DMS53 treated with DMSO at 0.1 percent for 48 hours (cell line): ENCODE measurements at regions not wholly inside any gene's neighbourhood (a gene's known extent, or its start where the extent isn't known, plus 50 kb on each side); places are given as distances from the start of the nearest gene placed in this dataset.

Experiments
- DNase-seq: peaks from one replicate; lab custom pipeline; 2025; ENCODE audit not compliant: unreplicated experiment; lab: John Stamatoyannopoulos, UW

DNA sequence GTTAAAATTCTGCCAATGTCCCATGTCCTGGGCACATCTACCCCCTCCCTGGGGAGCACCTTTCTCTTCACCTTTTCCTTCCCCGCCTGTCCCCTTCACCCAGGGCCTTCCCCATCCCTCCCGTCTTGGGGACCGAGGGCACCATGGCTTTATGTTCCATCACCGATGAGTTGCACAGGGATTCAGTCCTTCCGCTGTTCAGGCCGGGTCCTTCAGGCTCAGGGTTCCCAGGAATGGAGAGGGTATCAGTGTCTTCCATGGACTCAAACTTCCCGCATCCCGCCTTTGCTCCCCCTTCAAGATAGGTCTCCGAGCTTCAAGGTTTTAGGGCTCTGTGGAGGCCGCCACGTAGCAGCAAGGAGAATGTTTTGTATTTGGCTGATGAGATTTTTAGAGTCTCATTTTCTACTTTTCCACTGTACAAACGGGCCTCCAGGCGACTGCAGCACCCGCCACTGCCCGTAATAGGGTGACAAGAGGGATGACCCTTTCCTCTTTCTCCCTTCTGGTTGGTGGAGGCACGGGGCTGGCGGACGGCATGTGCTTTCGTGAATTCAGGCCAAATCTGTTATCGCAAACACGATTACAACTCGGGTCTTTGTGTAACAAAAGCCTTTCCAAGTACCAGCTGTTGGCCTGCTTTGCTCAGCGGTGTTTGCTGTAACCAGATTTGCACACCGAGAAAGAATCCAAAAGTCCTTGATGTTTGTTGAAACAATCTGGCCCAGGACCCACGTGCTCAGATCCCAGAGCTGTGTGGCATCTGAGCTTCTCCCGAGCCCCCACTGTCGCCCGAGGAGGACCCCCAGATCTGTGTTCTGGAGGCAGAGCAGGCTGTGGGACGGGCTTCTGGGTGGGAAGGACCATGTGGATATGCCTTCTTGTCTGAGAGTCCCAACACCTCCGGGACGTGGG, 236.3 kb downstream of the SEC14L1 start:
- DNase-seq = no peak

DNA sequence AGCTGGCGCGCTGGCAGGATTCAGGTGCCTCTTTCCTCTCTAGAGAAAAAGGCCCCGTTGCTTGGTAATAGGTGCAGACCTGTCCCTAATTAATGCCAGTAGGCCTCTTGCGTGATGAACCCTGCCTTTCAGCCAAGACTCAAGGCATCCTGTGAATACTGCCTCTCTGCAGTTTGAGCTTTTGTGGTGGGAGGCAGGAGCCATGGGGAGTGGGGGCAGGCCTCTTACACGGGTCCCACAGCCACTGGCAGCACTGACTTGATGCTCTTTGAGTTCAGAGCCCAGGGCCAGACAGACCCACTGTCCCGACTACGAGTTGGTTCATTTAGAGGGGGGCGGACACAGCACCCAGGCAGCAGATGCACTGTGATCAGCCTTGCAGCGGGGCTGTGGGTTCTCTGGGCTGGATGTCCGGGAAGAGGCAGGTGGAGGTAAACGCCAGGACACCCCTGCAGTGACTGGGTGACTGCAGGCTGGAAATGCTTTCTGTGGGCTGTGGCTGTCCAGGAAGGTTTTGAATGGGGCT, 237.0 kb downstream of the SEC14L1 start:
- no peak for DNase-seq

DNA sequence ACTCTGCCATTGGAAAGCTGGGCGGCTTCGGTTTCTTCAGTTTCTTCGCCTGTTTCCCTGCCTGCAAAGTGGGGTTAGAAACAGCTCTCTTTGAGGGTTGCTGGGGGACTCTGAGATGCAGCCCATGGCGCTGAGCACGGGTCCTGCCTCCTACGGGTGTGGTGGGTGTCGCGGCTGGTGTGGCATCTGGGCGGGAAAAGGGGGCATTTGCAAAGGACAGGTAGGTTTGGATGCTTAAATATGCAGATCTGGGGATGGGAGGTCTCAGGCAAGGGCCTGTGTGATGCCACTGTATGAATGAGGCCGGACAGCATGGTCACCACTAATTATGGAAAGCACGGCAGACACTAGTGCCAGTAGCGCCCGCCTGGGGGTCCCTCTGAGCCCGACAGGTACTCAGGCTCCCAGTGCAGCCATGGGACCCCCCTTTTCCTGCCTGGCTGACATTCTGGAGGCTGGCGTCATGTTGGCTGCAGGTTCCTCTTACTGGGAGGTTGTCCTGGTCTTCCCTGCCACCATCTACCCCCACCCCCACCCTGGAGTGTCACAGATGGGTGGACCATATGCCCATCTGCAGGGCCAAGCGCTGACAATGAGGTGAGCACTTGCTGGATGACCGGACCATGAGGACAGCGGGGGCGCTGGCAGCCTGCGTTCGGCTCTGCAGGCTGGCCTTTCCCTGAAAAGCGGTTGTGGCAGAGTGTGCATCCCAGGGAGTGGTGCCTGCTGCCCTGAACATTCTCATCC, 237.7 kb downstream of the SEC14L1 start:
- no peak for DNase-seq

DNA sequence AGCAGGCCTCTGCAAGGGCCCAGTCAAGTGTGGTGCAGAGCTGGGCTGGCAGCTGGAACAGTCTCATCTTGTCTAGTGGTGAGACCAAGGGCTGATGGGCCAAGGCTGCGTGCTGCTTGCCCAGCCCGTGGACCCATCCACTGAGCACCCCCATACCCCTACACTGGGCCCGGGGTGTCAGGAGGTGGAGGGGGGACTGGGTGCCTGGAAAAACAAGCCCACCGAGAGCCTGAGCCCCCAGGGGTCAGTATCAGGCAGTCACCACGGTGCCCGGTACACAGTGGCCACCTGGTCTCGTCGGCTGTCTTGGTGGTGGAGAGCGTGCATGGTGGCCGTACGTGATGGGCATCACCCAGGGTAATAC, 238.3 kb downstream of the SEC14L1 start:
- DNase-seq = no peak

DNA sequence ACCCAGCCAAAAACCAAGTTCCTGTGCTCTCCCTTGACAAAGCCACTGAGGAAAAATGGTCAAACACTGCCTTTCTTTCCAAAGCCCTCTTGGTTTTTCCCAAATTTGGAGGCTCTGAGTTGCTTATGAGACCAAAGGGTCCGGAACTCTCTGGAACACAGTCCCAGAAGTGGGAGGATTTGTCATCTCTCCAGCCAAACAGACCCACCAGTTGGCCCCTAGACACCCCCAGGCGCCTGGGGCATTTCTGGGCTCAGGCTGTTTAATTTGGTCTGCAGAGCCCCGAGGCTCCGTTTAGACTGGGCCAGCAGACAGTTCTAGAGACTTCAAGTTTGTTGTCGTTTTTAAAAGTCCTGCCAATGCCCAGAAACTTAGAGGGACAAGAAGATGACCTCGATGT, 239.1 kb downstream of the SEC14L1 start:
- DNase-seq = no peak

DNA sequence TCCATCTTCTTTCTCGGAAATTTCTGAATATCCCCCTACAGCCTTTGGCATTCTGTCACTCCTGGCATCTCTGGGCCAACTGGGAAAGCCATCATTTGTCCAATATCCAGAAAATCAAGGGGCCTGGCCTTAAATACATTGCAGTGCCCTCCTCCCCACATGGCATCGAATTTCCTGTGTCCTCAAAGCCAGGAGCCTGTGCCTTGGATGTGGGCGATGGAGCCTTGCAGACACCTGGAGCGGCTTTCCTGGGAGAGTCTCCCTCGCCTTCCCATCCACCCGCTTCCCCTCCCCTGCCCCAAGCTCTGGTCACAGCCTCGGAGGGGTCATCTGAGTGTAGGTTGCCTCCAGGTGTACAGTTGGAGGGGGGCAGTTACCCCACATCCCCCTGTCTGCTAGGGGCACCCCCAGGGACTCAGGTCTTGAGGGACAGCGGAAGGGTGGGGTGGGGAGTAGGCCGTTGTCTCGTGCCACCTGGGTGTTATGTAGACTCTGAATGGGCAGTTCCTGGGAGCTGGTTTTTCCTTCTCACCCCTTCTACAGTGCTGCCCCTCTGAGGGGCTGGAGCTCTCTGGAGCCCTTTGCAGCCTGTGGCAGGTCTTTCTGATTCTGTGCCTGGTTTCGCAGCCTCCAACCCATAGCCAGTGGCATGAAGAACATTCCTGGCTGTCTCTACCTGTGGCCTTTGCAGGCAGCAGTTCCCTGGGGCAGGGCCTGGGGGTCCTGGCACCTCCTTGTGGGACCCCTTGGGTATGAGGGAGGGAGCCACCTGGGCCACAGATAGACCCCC, 239.8 kb downstream of the SEC14L1 start:
- DNase-seq = no peak

DNA sequence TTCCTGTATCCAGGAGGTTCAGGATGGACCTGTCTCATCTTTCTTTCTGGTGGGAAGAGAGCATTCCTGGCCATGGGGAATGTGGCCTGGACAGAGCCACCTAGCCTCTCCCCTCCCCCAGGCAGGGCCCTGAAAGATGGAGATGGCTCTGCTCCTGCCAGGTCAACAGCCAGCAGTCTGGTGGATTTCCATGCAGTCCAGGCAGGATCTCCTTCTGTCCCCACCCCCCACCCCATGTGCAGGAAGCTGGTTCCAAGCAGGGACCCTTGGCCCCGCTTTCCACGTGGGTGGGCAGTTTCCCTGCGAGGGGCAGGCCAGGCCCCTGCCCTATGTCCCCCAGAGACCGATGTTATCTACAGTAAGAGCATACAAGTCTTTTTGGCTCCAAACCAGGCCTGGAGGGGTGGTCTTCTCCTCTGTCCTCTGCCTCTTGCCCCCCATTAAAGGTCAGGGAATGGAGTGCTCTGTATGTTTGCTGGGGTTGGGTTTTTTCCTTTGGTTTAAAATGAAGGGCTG, 240.5 kb downstream of the SEC14L1 start:
- DNase-seq = no peak

DNA sequence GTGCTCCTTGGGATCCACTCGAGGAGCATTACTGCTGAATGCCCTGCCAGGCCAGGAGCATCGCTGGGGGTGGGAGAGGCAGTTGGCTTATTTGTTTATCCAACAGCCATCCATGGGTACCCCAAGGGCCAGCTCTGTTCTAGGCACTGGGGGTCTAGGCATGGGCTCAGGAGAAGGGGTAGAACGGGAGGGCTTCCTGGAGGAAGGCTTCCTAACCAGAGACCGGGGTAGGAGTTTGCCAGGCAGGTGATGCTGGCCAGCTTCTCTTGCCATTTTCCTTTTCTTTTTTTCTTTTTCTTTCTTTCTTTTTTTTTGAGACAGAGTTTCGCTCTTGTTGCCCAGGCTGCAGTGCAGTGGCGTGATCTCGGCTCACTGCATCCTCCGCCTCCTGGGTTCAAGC, 241.0 kb downstream of the SEC14L1 start:
- DNase-seq = no peak

DNA sequence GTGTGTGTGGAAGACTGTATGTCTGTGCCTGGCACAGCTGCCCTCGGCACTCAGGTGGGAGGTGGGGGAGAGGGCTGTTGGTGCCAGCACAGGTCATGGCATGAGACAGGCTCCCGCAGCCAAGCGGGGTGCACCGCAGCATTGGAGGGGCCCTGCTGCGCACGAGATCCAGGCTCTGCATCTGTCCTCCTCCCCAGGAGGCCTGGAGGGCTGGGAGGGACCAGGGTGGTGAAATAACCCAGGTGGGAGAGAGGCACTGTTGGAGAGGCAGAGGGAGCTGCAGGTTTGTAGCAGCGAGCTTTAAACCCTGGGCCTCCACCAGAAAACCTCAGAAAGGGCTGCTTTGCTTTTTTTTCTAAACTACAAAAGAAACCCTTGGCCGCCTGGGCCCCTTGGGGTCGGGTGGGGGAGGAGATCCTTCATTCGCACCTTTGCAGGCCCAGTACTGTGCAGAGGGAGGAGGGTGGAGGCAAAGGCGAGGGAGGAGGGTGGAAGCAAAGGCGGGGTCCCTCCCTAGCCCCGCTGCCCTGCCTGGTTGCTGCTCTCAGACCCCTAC, 241.7 kb downstream of the SEC14L1 start:
- DNase-seq = no peak

DNA sequence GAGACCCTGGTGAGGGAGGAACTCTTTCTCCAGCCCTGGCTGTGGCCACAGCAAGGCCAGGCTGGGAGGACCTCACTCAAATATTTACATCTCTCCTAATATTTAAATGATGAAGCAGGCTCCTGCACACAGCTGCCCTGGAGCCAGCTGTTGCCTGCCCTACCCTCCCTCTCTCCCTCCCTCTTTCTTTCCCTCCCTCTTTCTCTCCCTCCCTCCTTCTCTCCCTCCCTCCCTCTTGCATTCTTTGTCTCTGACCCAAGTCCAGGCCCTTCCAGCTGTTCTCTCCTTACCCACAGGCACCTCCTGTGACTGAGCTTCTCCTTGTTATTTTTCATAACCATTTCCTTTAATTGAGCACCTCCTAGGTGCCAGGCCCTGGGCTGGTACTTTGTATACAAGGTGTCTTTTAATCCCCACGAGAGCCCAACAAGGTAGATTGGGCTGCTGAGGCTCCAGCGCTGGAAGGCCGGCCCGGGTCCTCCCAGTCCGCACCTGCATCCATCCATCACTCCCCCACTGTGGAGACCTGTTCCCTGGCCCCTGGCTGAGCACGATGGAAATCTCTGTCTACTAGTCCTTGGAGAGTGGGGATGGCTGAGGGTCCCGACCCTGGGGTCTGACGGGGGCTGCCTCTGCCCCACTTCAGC, 242.3 kb downstream of the SEC14L1 start:
- no peak for DNase-seq

DNA sequence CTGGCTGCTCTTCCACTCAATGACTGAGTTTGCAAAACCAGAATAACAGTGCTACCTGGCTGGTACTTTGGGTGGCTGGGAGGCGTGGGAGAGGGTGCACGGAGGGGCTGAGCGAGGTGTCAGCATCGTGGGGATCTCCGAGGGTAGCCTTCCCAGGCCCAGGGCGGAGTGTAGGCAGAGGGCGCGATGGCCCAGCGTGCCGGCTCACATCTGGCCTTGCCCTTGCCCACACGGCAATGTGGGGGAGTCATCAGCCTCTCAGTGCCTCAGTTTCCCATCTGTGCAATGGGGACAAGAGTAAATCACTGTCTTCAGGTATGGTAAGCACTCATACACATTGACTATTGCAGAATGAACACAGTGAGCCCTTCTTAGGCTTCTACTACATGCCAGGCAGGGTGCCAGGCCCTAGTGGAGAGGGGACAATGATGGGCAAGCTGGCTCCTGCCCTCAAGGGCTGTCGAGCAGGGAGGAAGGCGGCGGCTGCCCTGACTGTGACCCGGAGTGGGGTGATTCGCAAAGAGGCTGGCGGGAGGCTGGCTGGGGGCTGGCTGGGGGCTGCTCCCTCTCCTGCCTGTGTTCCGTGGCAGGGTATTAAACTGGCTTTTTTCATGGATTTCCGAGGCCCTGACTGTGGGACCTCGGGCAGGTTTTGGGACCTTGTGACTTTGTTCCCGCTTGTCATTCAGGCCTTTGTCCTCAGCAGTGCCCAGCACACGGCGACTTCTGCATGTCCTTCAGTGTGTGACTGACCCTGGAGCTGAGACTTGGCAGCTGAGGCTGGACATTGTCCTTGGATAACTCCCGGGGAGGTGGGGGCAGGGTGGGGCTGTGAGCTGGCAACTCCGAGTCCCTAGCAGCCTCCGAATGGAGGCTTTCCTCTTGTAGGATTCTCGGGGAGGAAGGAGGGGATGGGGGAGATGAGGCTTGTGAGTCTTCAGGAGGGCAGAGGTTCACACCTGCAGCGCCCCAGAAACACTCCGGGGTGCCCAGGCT, 243.1 kb downstream of the SEC14L1 start:
- DNase-seq = no peak

DNA sequence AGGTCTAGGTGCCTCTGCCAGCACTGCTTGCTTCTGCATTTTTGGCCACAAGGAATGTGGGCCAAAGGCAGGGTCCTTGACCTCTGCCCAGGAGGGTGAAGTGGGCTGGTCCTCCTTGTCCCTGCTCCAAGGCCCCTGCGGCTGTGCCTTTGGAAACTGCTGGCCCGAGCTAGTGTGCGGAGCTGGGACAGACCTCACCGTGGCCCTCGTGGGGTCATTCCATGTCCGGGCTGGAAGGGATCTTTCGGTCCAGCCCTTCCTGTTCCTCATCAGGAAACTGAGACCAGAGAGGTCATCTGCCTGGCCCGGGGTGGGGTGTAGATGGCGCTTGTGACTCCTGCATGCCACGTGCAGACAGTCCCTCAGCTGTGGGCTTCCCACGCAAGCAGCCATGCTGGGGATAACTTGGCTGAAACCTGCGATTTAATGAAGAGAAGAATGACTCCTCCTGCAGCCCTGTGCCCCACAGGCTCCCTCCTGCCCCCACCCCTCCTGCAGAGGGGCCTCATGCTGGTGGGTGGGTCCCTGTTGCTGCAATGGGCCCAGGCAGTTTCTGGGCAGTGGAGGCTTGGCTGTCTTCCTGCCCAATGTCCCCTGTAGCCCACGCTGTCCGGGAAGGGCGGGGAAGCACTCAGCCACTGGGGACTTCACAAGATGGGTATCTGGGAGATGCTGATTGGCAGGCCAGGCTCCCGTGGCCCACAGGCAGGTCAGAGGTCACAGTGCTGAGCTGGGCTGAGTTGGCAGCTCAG, 245.2 kb downstream of the SEC14L1 start:
- DNase-seq = no peak

DNA sequence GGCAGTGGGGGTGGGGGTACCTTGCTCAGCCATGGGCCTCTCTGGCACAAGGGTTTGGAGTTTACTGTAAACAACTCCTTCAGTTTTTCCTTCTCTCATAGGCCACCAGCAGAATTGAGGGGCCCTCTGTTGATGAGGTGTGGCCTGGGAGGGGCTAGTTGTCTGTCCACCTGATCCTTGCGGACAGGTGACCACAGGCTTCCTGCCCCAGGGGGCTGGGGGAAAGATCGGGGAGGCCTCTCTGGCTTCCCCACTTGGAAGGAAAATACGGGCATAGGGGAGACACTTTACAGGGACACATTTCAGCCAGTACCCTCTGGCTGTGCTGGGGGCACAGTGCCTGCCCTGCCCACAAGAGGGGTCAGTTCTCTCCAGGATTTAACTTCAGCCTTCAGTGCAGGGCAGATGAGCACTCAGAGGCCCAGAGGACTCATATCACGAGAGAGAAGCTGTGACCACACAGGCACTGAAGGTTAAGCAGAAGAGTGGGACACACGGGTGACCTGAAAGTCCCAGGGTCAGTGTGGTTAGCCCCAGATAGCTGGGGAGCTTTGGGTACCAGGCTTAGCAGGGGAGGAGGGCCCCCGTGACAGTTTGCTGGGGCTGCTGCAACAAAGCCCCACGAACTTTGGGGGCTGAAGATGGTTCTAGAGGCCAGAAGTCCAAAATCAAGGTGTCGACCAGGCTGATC, 245.9 kb downstream of the SEC14L1 start:
- no peak for DNase-seq

DNA sequence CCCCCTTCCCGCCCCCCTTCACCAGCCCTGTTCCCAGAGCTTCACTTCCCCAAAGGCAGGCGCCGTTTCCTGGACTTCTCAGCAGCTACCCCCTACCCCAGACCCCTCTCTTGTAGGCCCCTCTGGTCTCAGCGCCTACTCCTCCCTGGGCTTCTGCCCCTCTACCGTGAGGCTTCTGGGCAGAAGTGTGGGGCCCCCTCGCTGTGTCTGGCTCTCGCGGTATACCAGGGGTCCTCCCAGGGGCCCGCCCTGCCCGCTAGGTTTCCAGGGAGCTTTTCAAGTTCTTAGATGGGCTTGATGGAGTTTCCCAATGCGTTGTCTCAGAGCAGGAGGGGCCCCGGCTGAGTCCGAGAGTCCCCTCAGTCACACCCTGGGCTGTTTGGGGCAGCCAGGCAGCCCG, 247.1 kb downstream of the SEC14L1 start:
- DNase-seq = no peak

DNA sequence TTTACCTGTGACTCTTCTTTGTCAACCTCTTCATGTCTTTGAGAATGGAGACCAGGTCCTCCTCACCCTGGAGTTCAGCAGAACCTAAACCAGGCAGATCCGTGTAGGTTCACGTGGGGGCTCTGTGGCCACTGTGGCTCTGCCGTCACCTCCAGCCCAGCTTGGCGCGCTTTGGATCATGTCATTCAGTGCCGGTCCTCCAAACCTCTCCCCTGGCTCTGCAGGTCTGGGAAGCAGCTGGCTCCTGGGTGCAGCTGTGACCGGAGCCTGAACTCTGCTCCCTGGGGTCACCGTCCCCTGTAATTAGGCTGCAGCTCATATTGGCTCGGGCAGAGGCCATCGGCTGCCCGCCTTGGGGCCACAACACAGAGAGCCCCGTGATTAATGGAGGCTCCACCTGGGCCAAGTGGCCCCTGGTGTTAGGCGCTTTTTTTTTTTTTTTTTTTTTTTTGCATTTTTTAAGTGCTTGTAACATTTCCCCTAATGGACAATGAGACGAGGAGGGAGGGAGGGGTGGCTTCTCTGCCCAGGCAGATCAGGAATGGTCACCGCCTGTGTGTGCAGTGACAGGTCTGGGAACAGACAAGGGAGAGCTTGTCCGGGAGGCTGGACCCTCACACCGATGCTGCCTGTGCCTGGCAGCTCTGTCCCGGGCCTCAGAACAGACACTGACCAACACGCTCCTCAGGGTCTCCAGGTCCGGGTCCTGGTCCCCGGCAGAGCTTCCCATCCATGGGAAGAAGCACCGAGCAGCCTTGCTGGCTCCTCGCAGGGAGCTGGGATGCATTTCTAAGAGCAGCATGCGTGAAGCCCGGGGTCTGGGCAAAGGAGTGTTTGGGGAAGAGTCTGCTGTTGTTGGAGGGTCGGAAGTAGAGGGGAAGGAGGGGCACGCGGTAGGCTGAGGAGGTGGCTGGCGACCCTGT, 247.9 kb downstream of the SEC14L1 start:
- no peak for DNase-seq

DNA sequence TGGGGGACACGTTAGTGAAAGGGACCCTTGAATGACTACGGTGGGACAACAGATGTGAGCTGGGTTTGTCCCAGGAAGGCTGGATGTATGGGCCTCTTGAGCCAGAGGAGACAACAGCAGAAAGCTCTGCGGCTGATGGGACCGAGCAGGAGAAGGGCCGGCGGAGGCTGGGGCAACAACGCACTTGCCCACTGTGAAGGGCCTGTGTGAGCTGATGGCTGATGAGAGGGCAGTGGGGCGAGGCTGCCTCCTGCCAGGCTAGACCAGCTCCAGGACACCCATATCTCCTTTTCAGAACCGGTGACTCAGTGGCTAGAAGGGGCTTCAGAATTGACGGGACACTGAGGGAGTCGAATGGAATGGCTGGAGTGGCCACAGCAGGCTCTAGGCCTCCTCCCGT, 250.1 kb downstream of the SEC14L1 start:
- no peak for DNase-seq
